CD4-positive, alpha-beta memory T cell (primary cell): ENCODE measurements at regions not wholly inside any gene's neighbourhood (a gene's known extent, or its start where the extent isn't known, plus 50 kb on each side); places are given as distances from the start of the nearest gene placed in this dataset.
"Not testable (repeated sequence)": the region's sequence is repeated elsewhere in the genome, so short reads cannot be mapped to it uniquely, and the experiment has no call there.

Experiments used
- CTCF ChIA-PET: fragments of 350-600 bp; sonication (Branson Sonifier 250); formaldehyde crosslinking; loops from one replicate; lab custom pipeline; 2021; ENCODE audit warnings: inconsistent platforms; ENCODE audit not compliant: partially characterized antibody; lab: Charles Lee
- POLR2A ChIA-PET: fragments of 350-600 bp; sonication (Branson Sonifier 250); formaldehyde crosslinking; loops from one replicate; lab custom pipeline; 2021; ENCODE audit not compliant: partially characterized antibody; lab: Charles Lee
- DNase-seq, 5 donors: peaks; one replicate each; pipeline versions ENCODE4 v3.0.0 to v3.0.0-alpha.2; 2020 to 2022; ENCODE audit warnings: mixed read lengths in 1 of 5
- H3K27ac ChIP-seq: one replicate; pipeline ENCODE4 v1.7.0; 2013; ENCODE audit warnings: low read depth, low read length
- H3K27me3 ChIP-seq: 2 replicates; pipeline ENCODE4 v1.7.0; 2013; ENCODE audit warnings: mild to moderate bottlenecking, low read length, moderate library complexity; ENCODE audit not compliant: insufficient read depth
- H3K36me3 ChIP-seq: 2 replicates; pipeline ENCODE4 v1.7.0; 2013; ENCODE audit warnings: mild to moderate bottlenecking, low read length, moderate library complexity; ENCODE audit not compliant: insufficient read depth
- H3K4me1 ChIP-seq: 2 replicates; pipeline ENCODE4 v1.7.0; 2013; ENCODE audit warnings: mild to moderate bottlenecking, low read length, moderate library complexity; ENCODE audit not compliant: insufficient read depth
- H3K4me3 ChIP-seq, 2 donors: one replicate each; pipeline ENCODE4 v1.7.0; 2013; ENCODE audit warnings: low read length in 2 of 2, mild to moderate bottlenecking in 1 of 2
- H3K9me3 ChIP-seq, 2 donors: one replicate each; pipeline ENCODE4 v1.7.0; 2013; ENCODE audit warnings: low read length in 2 of 2, control low read depth in 1 of 2; ENCODE audit not compliant: control insufficient read depth in 1 of 2
- H3K27ac Mint-ChIP-seq, 7 donors: one replicate each; pipeline ENCODE4 v1.8.0; 2020 to 2021; ENCODE audit warnings: mixed read lengths in 7 of 7, mild to moderate bottlenecking in 6 of 7, inconsistent platforms in 3 of 7, moderate library complexity in 3 of 7
- H3K27me3 Mint-ChIP-seq, 2 donors: one replicate each; pipeline ENCODE4 v1.8.0; 2020 to 2021; ENCODE audit warnings: mixed read lengths in 2 of 2
- H3K36me3 Mint-ChIP-seq, 2 donors: one replicate each; pipeline ENCODE4 v1.8.0; 2020 to 2021; ENCODE audit warnings: mixed read lengths in 2 of 2, inconsistent platforms in 1 of 2, mild to moderate bottlenecking in 1 of 2
- H3K4me1 Mint-ChIP-seq, 4 donors: one replicate each; pipeline ENCODE4 v1.8.0; 2020 to 2021; ENCODE audit warnings: mixed read lengths in 4 of 4, mild to moderate bottlenecking in 1 of 4
- H3K4me3 Mint-ChIP-seq, 8 donors: one replicate each; pipeline ENCODE4 v1.8.0; 2020 to 2021; ENCODE audit warnings: mixed read lengths in 8 of 8, mild to moderate bottlenecking in 7 of 8, moderate library complexity in 6 of 8, inconsistent platforms in 3 of 8
- H3K9me3 Mint-ChIP-seq, 8 donors: one replicate each; pipeline ENCODE4 v1.8.0; 2020 to 2021; ENCODE audit warnings: mixed read lengths in 8 of 8, mild to moderate bottlenecking in 5 of 8, inconsistent platforms in 3 of 8, moderate library complexity in 1 of 8
- intact Hi-C: fragments of 100-400 bp; cut with micrococcal nuclease; formaldehyde crosslinking; loops from one replicate; pipeline ENCODE4 v1.15.1; 2023

DNA sequence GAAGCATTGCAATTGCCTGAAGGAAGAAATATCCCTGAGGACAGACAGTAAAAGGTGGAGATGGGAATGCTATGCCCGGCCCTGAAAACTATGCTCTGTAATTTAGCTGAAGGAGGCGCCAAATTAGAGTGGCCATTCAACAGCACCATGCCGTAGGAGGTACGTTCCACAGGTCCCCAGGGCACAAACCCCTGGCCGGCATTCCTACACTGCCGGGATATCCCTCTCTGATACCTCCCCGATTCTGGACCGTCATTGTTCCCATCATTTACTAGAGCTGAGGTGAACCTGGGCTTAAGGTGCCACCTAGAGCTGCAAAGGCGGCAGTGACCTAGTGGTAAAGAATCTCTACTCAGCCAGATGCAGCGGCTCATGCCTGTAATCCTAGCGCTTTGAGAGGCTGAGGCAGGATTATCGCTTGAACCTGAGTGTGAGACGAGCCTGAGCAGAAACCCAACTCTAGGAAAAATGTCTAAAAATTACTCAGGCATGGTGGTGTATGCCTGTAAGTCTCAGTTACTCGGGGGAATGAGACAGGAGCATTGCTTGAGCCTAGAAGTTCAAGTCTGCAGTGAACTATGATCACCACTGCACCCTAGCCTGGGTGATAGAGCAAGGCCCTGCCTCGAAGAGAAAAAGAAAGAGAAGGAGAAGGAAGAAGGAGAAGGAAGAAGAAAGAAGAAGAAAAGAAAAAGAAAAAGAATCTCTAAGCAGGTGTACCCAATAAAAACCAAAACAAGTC, 53.0 kb upstream of the TNKS2 start:
- H3K36me3 ChIP-seq, result no peaks in the 10 kb centered on the region
- ChIA-PET POLR2A (no interaction called here), CTCF (interaction anchor here (0.6 kb wide), 1 partner anchor 165 kb away, joined by 4 read pairs; no protein-coding TSS in a partner anchor)
- H3K9me3 ChIP-seq, result no peaks in the 10 kb centered on the region
- H3K4me3 ChIP-seq, result no peak overlapping the region
- Mint-ChIP-seq H3K4me3 (no peak overlapping the region), H3K9me3 (peaks cover 0 to 3% (median 0%) of the 10 kb centered on the region in 8 donors), H3K27me3 (peaks cover 24 to 29% of the 10 kb centered on the region in 2 donors), H3K4me1 (no peaks in the 10 kb centered on the region), H3K36me3 (no peaks in the 10 kb centered on the region), H3K27ac (no peak overlapping the region)
- no peak overlapping the region for H3K27ac ChIP-seq
- DNase-seq, result no peak
- H3K27me3 ChIP-seq, result peaks cover 7% of the 10 kb centered on the region
- no peaks in the 10 kb centered on the region for H3K4me1 ChIP-seq
- intact Hi-C loops, result no loop called here

GRCh38 chr10:91743465-91743864, 54.8 kb upstream of the TNKS2 start:
- no peaks in the 10 kb centered on the region for H3K9me3 ChIP-seq
- no peaks in the 10 kb centered on the region for H3K36me3 ChIP-seq
- intact Hi-C loops, result no loop called here
- H3K27me3 ChIP-seq, result peaks cover 7% of the 10 kb centered on the region
- Mint-ChIP-seq H3K27me3 (peaks cover 28 to 38% of the 10 kb centered on the region in 2 donors), H3K4me3 (no peak overlapping the region), H3K27ac (no peak overlapping the region), H3K4me1 (no peaks in the 10 kb centered on the region), H3K36me3 (no peaks in the 10 kb centered on the region), H3K9me3 (peaks cover 0 to 6% (median 0%) of the 10 kb centered on the region in 8 donors)
- no peak overlapping the region for H3K27ac ChIP-seq
- POLR2A ChIA-PET, result no interaction called here
- no peak for DNase-seq
- no peaks in the 10 kb centered on the region for H3K4me1 ChIP-seq
- H3K4me3 ChIP-seq, result no peak overlapping the region
- CTCF ChIA-PET, result no interaction called here

- Mint-ChIP-seq H3K4me3 (no peak overlapping the region), H3K4me1 (no peaks in the 10 kb centered on the region), H3K27me3 (peaks cover 39 to 43% of the 10 kb centered on the region in 2 donors), H3K27ac (no peak overlapping the region), H3K9me3 (peaks cover 0 to 6% (median 0%) of the 10 kb centered on the region in 8 donors), H3K36me3 (no peaks in the 10 kb centered on the region)
- no peak for DNase-seq
- intact Hi-C loops, result no loop called here
- H3K4me3 ChIP-seq, result no peak overlapping the region
- no peaks in the 10 kb centered on the region for H3K4me1 ChIP-seq
- H3K27ac ChIP-seq, result no peak overlapping the region
- CTCF ChIA-PET, result no interaction called here
- peaks cover 13% of the 10 kb centered on the region for H3K27me3 ChIP-seq
- POLR2A ChIA-PET, result no interaction called here
- H3K36me3 ChIP-seq, result no peaks in the 10 kb centered on the region
- no peaks in the 10 kb centered on the region for H3K9me3 ChIP-seq
Measured at GRCh38 chr10:91742229-91742628, 56.0 kb upstream of the TNKS2 start.

GRCh38 chr10:91741356-91741755, 56.9 kb upstream of the TNKS2 start:
- POLR2A ChIA-PET, result no interaction called here

DNA sequence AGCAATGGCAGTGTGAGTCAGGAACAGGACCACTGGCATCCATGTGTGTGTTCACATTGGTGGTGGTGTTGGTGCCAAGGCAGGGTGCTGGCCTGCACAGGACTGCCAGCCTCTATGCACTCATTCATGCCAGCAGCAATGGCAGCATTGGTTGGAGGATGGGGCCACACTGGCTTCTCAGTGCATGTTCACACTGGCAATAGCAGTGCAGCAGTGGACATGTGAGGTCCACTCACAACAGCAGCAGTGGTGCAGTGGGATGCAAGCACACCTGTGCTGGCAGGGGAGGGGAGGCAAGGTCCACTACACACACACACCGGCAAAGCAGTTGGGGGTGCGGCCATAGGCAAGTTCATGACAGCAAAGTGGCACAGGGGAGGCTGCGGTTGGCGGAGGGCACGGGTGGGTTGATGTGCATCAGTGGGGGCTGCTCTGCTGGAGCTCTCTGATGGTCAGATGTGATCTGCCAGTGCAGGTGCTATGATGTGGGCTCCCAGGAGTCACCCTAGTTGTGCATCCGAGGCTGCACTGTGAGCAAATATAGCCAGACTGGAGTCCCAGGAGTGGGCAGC, 57.8 kb upstream of the TNKS2 start:
- peaks cover 0 to 5% (median 0%) of the 10 kb centered on the region in 8 donors for H3K9me3 Mint-ChIP-seq
- Histone ChIP-seq H3K4me1 (no peaks in the 10 kb centered on the region), H3K27ac (no peak overlapping the region), H3K4me3 (no peak overlapping the region), H3K9me3 (no peaks in the 10 kb centered on the region), H3K36me3 (no peaks in the 10 kb centered on the region), H3K27me3 (peaks cover 13% of the 10 kb centered on the region)
- no peak for DNase-seq
- intact Hi-C loops, result no loop called here
- H3K27me3 Mint-ChIP-seq, result peaks cover 40 to 48% of the 10 kb centered on the region in 2 donors
- H3K27ac Mint-ChIP-seq, result no peak overlapping the region
- POLR2A ChIA-PET, result no interaction called here
- H3K4me3 Mint-ChIP-seq, result no peak overlapping the region
- no peaks in the 10 kb centered on the region for H3K4me1 Mint-ChIP-seq
- CTCF ChIA-PET, result no interaction called here
- no peaks in the 10 kb centered on the region for H3K36me3 Mint-ChIP-seq

More at GRCh38 chr10:91741356-91741755, 56.9 kb upstream of the TNKS2 start:
- Mint-ChIP-seq H3K36me3 (no peaks in the 10 kb centered on the region), H3K4me3 (no peak overlapping the region), H3K27ac (no peak overlapping the region), H3K27me3 (peaks cover 43 to 48% of the 10 kb centered on the region in 2 donors), H3K9me3 (peaks cover 0 to 6% (median 0%) of the 10 kb centered on the region in 8 donors), H3K4me1 (no peaks in the 10 kb centered on the region)
- H3K36me3 ChIP-seq, result no peaks in the 10 kb centered on the region
- H3K4me3 ChIP-seq, result no peak overlapping the region
- DNase-seq, result no peak
- no peak overlapping the region for H3K27ac ChIP-seq
- H3K9me3 ChIP-seq, result no peaks in the 10 kb centered on the region
- intact Hi-C loops, result no loop called here
- H3K27me3 ChIP-seq, result peaks cover 13% of the 10 kb centered on the region
- no peaks in the 10 kb centered on the region for H3K4me1 ChIP-seq
- CTCF ChIA-PET, result no interaction called here

GRCh38 chr10:91732265-91732664, 66.0 kb upstream of the TNKS2 start:
- H3K27me3 ChIP-seq, H3K36me3 Mint-ChIP-seq, CTCF ChIA-PET, H3K27ac Mint-ChIP-seq, H3K9me3 Mint-ChIP-seq, H3K27ac ChIP-seq, H3K4me1 ChIP-seq, H3K4me1 Mint-ChIP-seq, intact Hi-C loops, H3K36me3 ChIP-seq, H3K4me3 ChIP-seq, DNase-seq, H3K9me3 ChIP-seq, POLR2A ChIA-PET, H3K4me3 Mint-ChIP-seq: not testable (repeated sequence)
- peaks cover 12 to 17% of the 10 kb centered on the region in 2 donors for H3K27me3 Mint-ChIP-seq

- H3K36me3 ChIP-seq, H3K9me3 Mint-ChIP-seq, H3K9me3 ChIP-seq, H3K27ac ChIP-seq, H3K27me3 Mint-ChIP-seq, POLR2A ChIA-PET, H3K4me1 ChIP-seq, intact Hi-C loops, H3K4me1 Mint-ChIP-seq, CTCF ChIA-PET, H3K27me3 ChIP-seq, DNase-seq, H3K36me3 Mint-ChIP-seq, H3K4me3 ChIP-seq, H3K27ac Mint-ChIP-seq, H3K4me3 Mint-ChIP-seq: not testable (repeated sequence)
Measured at GRCh38 chr10:91729339-91729738, 68.9 kb upstream of the TNKS2 start.
